ENCODE measurements at regions not wholly inside any gene's neighbourhood (a gene's known extent, or its start where the extent isn't known, plus 50 kb on each side); places are given as distances from the start of the nearest gene placed in this dataset.

DNA sequence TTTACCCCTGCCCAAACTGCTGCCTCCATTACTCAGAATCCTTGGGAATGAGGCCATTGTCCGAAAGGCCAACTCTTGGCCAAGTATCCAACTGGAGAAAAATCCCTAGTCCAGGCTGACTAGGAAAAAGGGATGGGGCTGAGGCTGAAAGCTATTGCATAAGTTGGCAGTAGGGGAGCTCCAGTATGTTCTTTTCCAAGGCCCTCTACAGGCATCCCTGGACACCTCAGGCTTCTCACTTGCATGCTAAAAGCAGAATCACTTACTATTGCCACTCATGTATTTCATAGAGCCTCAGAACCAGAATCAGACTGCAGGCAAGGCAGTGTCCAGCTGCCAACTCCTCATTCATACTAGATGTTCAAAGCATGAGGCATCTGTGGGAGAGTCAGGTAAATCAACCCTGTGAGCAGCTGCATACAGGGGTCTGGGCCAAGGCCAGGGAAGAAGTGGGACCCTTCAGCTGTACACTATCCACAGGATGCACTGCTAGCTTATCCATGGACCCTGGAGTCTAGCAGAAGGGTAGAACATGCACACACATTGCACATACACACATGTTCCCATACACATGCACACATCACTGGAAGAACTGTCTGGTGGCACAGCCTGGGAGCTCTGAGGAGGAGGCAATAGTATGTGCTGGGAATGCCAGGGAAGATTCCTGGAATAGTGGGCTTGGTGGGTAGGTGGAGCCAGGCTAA, 195.3 kb downstream of the C1orf94 start:
- TF ChIP-seq, protein P1, sequence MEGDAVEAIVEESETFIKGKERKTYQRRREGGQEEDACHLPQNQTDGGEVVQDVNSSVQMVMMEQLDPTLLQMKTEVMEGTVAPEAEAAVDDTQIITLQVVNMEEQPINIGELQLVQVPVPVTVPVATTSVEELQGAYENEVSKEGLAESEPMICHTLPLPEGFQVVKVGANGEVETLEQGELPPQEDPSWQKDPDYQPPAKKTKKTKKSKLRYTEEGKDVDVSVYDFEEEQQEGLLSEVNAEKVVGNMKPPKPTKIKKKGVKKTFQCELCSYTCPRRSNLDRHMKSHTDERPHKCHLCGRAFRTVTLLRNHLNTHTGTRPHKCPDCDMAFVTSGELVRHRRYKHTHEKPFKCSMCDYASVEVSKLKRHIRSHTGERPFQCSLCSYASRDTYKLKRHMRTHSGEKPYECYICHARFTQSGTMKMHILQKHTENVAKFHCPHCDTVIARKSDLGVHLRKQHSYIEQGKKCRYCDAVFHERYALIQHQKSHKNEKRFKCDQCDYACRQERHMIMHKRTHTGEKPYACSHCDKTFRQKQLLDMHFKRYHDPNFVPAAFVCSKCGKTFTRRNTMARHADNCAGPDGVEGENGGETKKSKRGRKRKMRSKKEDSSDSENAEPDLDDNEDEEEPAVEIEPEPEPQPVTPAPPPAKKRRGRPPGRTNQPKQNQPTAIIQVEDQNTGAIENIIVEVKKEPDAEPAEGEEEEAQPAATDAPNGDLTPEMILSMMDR (IDR thresholded peaks at IDR 0.05; ENCODE audit: low read depth, low read length): no peak
- H3K4me3 ChIP-seq (ENCODE audit: low read depth, low read length): no peak overlapping the region

DNA sequence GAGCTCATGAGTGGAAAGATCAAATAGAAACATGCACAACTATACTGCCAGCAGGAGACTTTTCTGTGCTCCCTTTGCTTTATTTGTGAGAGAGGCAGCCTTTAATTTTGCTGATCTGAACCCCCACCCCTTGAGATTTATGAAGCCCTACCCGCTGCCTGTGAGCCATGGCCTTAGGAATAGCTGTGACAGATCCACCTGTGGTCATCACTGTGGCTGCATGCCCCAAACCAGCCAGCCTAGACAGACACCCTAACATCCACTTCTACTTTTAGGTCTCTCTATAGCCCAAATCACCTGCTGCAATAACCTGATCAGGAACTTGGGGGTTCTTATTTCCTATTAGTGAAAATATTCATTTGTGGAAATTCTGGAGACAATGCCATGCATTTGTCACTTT, 196.2 kb downstream of the C1orf94 start:
- H3K4me3 ChIP-seq (ENCODE audit: low read depth, low read length): no peak overlapping the region
- TF ChIP-seq, protein P1 (IDR thresholded peaks at IDR 0.05; ENCODE audit: low read depth, low read length): no peak

DNA sequence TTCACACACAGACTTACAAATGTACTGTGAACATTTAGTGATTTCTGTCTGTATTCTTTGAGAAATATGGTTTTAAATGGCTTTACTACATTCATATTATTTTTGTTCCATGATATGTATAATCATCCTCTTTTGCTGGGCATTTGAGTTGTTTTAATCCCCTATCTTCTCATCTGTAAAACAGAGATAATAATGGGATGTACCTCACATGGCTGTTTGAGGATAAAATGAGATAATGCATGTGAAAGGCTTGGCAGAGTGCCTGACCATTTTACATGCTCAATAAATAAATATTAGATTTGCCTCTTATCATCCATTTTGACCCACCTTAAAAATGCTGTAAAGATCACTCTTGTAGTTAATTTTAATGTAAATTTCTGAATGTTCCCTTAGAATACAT, 197.2 kb downstream of the C1orf94 start:
- no peak overlapping the region for H3K4me3 ChIP-seq (ENCODE audit: low read depth, low read length)
- TF ChIP-seq, protein P1 (IDR thresholded peaks at IDR 0.05; ENCODE audit: low read depth, low read length): no peak

- no peak overlapping the region for H3K4me3 ChIP-seq (ENCODE audit: low read depth, low read length)
- TF ChIP-seq, protein P1 (IDR thresholded peaks at IDR 0.05; ENCODE audit: low read depth, low read length): no peak
Observed at GRCh38 chr1:34376531-34376930, 199.8 kb downstream of the C1orf94 start.

GRCh38 chr1:34378968-34379856, 202.5 kb downstream of the C1orf94 start:
- TF ChIP-seq, protein P1 (IDR thresholded peaks at IDR 0.05; ENCODE audit: low read depth, low read length): no peak
- H3K4me3 ChIP-seq (ENCODE audit: low read depth, low read length): no peak overlapping the region

GRCh38 chr1:34379911-34380310, 203.2 kb downstream of the C1orf94 start:
- no peak overlapping the region for H3K4me3 ChIP-seq (ENCODE audit: low read depth, low read length)
- TF ChIP-seq, protein P1 (IDR thresholded peaks at IDR 0.05; ENCODE audit: low read depth, low read length): no peak
